Esophagus (tissue), 2 donors: ENCODE measurements at regions not wholly inside any gene's neighbourhood (a gene's known extent, or its start where the extent isn't known, plus 50 kb on each side); places are given as distances from the start of the nearest gene placed in this dataset.

Experiments used
- H3K27ac ChIP-seq, 2 donors: one replicate each; pipeline ENCODE4 v1.5.1; 2013; ENCODE audit warnings: low read depth in 2 of 2, mild to moderate bottlenecking in 2 of 2, inconsistent platforms in 1 of 2, low read length in 1 of 2, moderate library complexity in 1 of 2
- H3K27me3 ChIP-seq, 2 donors: one replicate each; pipeline ENCODE4 v1.6.1; 2013; ENCODE audit warnings: low read length in 2 of 2, control low read depth in 1 of 2, mild to moderate bottlenecking in 1 of 2; ENCODE audit not compliant: insufficient read depth in 2 of 2, control insufficient read depth in 1 of 2
- H3K36me3 ChIP-seq, 2 donors: one replicate each; pipeline ENCODE4 v1.6.1; 2013; ENCODE audit warnings: low read length in 1 of 2; ENCODE audit not compliant: control insufficient read depth in 2 of 2, insufficient read depth in 2 of 2
- H3K4me1 ChIP-seq, 2 donors: one replicate each; pipeline ENCODE4 v1.6.1; 2013; ENCODE audit warnings: low read length in 1 of 2; ENCODE audit not compliant: control insufficient read depth in 2 of 2, insufficient read depth in 2 of 2
- H3K4me3 ChIP-seq, 2 donors: one replicate each; pipeline ENCODE4 v1.5.1; 2013; ENCODE audit warnings: low read length in 2 of 2, mild to moderate bottlenecking in 2 of 2, low read depth in 1 of 2, moderate library complexity in 1 of 2
- H3K9me3 ChIP-seq, 2 donors: one replicate each; pipeline ENCODE4 v1.6.1; 2013; ENCODE audit warnings: mild to moderate bottlenecking in 2 of 2, low read depth in 1 of 2, low read length in 1 of 2, moderate library complexity in 1 of 2; ENCODE audit not compliant: control insufficient read depth in 2 of 2, insufficient read depth in 1 of 2
- WGBS, 2 donors: extraction: QIAGEN DNeasy Blood & Tissue Kit; methylation state at CpG; one replicate each; pipeline ENCODE4 v1.1.7; 2013; 5-methylcytosine and 5-hydroxymethylcytosine counted together
- donor health status: healthy with polysubstance abuse.
- donor health status: Bipolar disorder and iron deficiency.

DNA sequence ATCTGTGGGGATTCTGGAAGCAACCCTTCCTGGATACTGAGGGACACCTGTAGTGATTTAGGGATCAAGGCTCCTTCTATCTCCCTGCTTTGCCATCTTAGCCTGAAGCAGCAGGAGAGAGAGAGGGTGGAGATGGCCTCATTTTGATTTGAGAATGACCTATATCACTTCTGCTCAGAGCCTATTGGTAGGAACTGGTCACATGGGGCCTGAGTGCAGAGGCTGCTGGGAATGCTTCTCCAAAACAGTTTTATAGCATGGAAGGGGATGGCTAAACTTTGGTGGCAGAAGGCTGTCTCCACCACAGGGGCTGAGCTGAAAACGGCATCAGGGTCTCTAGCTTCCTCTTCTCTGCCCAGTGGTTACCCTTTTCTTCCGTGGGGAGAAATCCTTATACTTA lies 105.8 kb downstream of the TBX19 start:
- 70 to 80% methylated on average over 2 of the region's 2 CpGs for WGBS, 2 donors
- no peaks in the 10 kb centered on the region for H3K27me3 ChIP-seq
- H3K4me3 ChIP-seq = no peak overlapping the region
- H3K4me1 ChIP-seq = peaks cover 0 to 2% of the 10 kb centered on the region in 2 donors
- no peaks in the 10 kb centered on the region for H3K36me3 ChIP-seq
- no peak overlapping the region for H3K27ac ChIP-seq
- no peaks in the 10 kb centered on the region for H3K9me3 ChIP-seq

DNA sequence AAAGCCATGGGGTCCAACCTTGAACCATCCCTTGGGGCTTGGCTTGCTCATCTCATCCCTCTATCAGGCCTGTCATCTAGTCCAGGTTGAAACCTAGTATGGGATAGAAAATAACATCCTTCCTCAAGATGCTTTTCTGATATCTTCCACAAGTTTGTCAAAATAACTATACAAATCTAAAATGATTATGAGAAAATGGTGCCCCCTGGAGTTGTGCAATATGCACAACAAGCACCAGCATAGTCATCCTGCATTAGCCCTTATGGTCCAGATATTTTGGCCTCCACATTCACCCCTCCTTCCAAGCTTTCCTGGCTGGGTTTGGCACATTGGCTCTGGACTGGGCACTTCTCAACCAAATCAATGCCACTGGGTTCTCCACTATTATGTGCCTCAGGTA lies 101.2 kb downstream of the TBX19 start:
- Histone ChIP-seq H3K9me3 (peaks cover 0 to 2% of the 10 kb centered on the region in 2 donors), H3K27ac (no peak overlapping the region), H3K27me3 (no peaks in the 10 kb centered on the region), H3K36me3 (no peaks in the 10 kb centered on the region), H3K4me3 (no peak overlapping the region), H3K4me1 (no peaks in the 10 kb centered on the region)

DNA sequence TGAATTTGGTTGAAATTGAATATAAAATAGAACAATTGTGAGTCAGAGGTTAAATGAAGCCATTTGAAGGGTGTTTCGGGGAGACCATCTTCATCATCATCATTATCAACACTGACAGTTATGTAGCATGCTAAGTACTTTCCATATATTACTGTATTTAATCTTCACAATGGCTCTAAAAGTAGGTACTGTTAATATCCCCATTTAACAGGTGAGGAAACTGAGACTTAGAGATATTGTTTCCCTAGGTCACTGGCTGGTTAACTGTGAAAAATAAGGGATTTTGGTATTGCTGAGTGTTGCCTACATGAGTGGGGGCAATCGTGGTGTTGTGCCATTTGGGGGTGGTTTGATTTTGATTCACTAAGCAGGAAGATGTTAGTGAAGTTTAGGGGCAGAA lies 100.3 kb downstream of the TBX19 start:
- Histone ChIP-seq H3K36me3 (no peaks in the 10 kb centered on the region), H3K4me3 (no peak overlapping the region), H3K27ac (no peak overlapping the region), H3K27me3 (no peaks in the 10 kb centered on the region), H3K4me1 (no peaks in the 10 kb centered on the region), H3K9me3 (peaks cover 0 to 2% of the 10 kb centered on the region in 2 donors)
- 75 to 82% methylated on average over 2 of the region's 2 CpGs for WGBS, 2 donors

DNA sequence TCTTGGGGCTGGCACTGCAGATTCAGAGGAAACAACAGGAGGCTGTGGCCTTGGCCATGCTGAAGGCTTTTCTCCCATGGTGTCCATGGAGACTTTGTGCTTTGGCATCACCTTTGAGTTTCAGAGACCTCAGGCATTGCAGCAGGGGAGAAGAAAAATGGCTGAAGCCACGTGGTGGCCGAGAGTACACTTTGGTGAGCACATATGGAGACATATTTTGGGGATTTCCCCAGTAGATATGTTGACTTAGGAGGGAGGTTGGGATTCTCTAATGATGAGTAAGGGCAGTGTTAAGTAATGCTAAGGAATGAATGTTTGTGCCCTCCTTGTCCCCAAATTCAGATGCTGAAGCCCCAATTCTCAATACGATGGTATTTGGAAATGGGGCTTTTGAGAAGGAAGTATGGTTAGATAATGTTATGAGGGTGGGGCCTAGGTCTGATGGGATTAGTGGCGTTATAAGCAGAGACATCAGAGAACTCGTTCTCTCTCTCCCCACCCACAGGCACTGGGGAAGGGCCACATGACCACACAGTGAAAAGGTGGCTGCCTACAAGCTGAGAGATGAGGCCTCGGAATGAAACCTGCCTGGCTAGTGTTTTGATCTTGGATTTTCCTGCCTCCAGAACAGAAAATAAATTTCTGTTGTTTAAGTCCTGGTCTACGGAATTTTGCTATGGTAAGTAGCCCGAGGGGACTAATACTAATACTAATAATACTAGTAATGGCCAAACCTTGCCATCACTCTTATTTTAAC lies 98.6 kb downstream of the TBX19 start:
- H3K36me3 ChIP-seq = no peaks in the 10 kb centered on the region
- H3K27me3 ChIP-seq = no peaks in the 10 kb centered on the region
- 85 to 87% methylated on average over 8 of the region's 8 CpGs for WGBS, 2 donors

DNA sequence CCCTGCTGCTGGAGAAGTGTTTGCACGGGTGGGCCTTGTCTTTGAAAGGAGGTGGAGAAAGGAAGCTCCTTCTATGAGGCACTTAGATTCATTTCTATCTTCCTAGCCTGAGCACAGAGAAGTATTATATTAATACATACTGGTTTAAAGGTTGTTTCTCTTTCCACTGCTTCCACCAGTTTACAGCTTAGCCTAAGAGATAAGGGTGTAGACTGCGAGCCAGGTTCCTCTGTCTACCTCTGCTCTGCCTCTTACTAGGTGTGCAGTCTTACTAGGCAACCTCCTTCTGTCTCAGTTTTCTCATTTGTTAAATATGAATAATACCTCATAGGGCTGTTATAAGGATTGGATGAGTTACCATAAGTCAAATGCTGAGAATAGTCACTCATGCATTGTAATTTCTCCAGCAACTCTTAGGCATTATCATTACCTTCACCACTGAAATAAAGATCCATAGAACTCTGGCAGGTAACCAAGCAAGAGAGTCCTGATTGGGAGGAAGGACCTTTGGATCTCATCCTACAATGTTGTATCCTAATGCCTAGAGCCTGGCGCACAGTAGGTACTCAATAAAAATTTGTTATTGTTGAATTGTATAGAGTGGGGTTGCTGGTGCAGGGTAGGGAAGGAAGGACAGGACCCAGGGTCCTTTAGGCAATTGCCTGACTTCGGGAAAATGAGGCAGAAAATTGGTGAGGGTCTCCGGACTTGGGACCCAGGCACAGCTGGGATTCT lies 95.1 kb downstream of the TBX19 start:
- H3K4me3 ChIP-seq = no peak overlapping the region
- WGBS, 2 donors = 80 to 92% methylated on average over 5 of the region's 5 CpGs
- no peaks in the 10 kb centered on the region for H3K36me3 ChIP-seq
- peaks cover 0 to 2% of the 10 kb centered on the region in 2 donors for H3K9me3 ChIP-seq
- no peaks in the 10 kb centered on the region for H3K27me3 ChIP-seq
- H3K4me1 ChIP-seq = no peaks in the 10 kb centered on the region
- no peak overlapping the region for H3K27ac ChIP-seq

More for the DNA sequence above, 98.6 kb downstream of the TBX19 start:
- Histone ChIP-seq H3K4me3 (no peak overlapping the region), H3K9me3 (peaks cover 0 to 2% of the 10 kb centered on the region in 2 donors), H3K27ac (no peak overlapping the region), H3K4me1 (no peaks in the 10 kb centered on the region)

DNA sequence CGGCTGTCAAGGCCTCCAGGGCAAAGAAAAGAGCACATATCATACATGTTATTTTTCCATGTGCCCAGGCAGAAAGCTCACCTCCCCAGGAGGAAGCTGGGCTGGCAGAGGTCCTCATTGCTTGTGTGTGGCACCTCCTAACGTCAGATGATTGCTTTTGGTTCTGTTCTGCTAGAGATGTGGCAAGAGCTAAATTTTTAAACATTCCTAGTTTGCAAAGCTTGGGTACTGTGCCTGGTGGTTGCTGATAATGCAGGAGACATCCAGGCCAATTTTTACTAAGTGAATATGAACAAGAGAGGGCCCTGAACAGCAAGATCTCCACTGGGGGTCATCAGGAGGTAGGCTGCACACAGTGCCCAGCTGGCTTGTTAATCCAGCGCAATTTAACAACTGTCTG lies 93.9 kb downstream of the TBX19 start:
- H3K27ac ChIP-seq = no peak overlapping the region
- 66 to 68% methylated on average over 3 of the region's 3 CpGs for WGBS, 2 donors

DNA sequence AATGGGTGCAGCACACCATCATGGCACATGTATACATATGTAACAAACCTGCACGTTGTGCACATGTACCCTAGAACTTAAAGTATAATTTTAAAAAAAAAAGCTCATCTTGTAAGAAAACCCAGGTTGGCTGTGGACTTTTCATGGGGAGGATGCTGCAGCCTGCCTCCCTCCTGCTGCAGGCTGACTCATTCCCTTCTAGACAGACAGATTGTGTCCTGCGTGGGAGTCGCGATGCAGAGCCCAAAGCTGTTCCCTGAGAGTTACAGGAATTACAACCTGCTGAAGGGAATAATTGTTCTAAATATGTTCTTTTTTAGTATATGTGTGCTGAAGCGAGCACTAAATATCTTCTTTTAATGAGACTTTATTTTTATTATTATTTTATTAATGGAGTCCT lies 93.2 kb downstream of the TBX19 start:
- H3K4me1 ChIP-seq = no peaks in the 10 kb centered on the region
- no peak overlapping the region for H3K27ac ChIP-seq
- no peak overlapping the region for H3K4me3 ChIP-seq
- H3K9me3 ChIP-seq = no peaks in the 10 kb centered on the region
- H3K27me3 ChIP-seq = no peaks in the 10 kb centered on the region
- 63 to 76% methylated on average over 5 of the region's 5 CpGs for WGBS, 2 donors
- H3K36me3 ChIP-seq = no peaks in the 10 kb centered on the region

More for the DNA sequence above, 93.9 kb downstream of the TBX19 start:
- H3K27me3 ChIP-seq = no peaks in the 10 kb centered on the region
- H3K9me3 ChIP-seq = no peaks in the 10 kb centered on the region
- H3K4me3 ChIP-seq = no peak overlapping the region
- H3K4me1 ChIP-seq = no peaks in the 10 kb centered on the region
- no peaks in the 10 kb centered on the region for H3K36me3 ChIP-seq

DNA sequence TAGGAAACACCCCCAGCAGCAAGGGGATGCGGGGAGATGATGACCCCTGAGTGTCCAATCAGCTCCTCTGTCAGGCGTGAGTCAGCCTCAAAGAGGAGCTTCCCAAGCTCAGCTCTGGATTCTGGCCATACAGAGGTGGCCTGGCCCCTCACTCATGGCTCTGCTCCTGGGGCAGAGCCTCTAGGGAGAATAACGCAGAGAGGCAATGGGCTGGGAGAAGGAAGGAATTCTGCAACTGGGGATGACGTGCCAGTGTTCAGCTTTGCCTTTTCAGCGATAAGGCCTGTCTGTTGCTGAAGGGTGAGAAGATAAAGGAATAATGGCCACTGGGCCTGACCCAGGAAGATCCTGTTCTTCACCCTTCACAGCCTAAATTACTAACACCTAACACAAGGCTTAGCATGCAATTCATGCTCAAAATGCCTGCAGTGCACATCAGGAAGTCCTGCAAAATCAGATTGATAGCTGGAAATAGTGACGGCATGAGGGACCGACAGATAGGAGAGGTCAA lies 92.2 kb downstream of the TBX19 start:
- Histone ChIP-seq H3K9me3 (no peaks in the 10 kb centered on the region), H3K4me3 (no peak overlapping the region), H3K36me3 (no peaks in the 10 kb centered on the region), H3K27me3 (no peaks in the 10 kb centered on the region), H3K27ac (no peak overlapping the region), H3K4me1 (no peaks in the 10 kb centered on the region)
- WGBS, 2 donors = 76 to 81% methylated on average over 7 of the region's 7 CpGs

DNA sequence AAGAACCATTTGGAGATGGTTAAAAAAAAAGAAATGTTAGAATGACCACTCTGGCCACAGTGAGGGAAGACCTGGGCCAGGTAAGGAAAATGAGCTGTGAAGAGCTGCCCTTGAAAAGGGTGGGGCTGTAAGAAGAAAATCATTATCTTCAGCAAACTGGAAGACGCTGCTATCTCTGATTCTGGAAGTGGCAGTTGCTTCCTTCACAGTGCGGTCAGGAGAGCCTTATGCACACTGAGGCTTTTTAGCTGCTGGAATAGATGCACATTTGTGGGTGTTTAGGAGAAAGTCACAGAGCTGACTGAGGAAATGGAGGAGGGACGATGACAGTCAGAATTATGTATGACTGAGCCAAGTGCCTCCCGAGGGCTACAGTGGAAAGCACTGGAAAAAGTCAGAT lies 91.6 kb downstream of the TBX19 start:
- Histone ChIP-seq H3K4me3 (no peak overlapping the region), H3K27me3 (no peaks in the 10 kb centered on the region), H3K27ac (no peak overlapping the region), H3K4me1 (no peaks in the 10 kb centered on the region), H3K36me3 (no peaks in the 10 kb centered on the region), H3K9me3 (no peaks in the 10 kb centered on the region)
- WGBS, 2 donors = 65 to 83% methylated on average over 4 of the region's 4 CpGs
